ENCODE measurements at regions not wholly inside any gene's neighbourhood (a gene's known extent, or its start where the extent isn't known, plus 50 kb on each side); places are given as distances from the start of the nearest gene placed in this dataset.

GRCh38 chr6:43880236-43881137 is 110.5 kb downstream of the VEGFA start:
- Histone ChIP-seq H3K4me1 (ENCODE audit: insufficient read depth, low read length) (peaks cover 5% of the 10 kb centered on the region; the same call in 1 of the 2 replicates), H3K9ac (ENCODE audit: low read depth, low read length) (no peak overlapping the region), H3K36me3 (ENCODE audit: insufficient read depth, low read length) (no peaks in the 10 kb centered on the region), H3K9me3 (ENCODE audit: control insufficient read depth, insufficient read depth, low read length) (no peaks in the 10 kb centered on the region)

GRCh38 chr6:43879722-43880121 is 109.7 kb downstream of the VEGFA start:
- Histone ChIP-seq H3K4me1 (ENCODE audit: insufficient read depth, low read length) (peaks cover 5% of the 10 kb centered on the region; the same call in 1 of the 2 replicates), H3K9me3 (ENCODE audit: control insufficient read depth, insufficient read depth, low read length) (no peaks in the 10 kb centered on the region), H3K9ac (ENCODE audit: low read depth, low read length) (no peak overlapping the region), H3K36me3 (ENCODE audit: insufficient read depth, low read length) (no peaks in the 10 kb centered on the region)

GRCh38 chr6:43878823-43879495 is 108.9 kb downstream of the VEGFA start:
- H3K4me1 ChIP-seq (ENCODE audit: insufficient read depth, low read length), result peaks cover 2% of the 10 kb centered on the region; the same call in 1 of the 2 replicates
- no peaks in the 10 kb centered on the region for H3K36me3 ChIP-seq (ENCODE audit: insufficient read depth, low read length)
- no peaks in the 10 kb centered on the region for H3K9me3 ChIP-seq (ENCODE audit: control insufficient read depth, insufficient read depth, low read length)
- no peak overlapping the region for H3K9ac ChIP-seq (ENCODE audit: low read depth, low read length)

- Histone ChIP-seq H3K9me3 (ENCODE audit: control insufficient read depth, insufficient read depth, low read length) (no peaks in the 10 kb centered on the region), H3K4me1 (ENCODE audit: insufficient read depth, low read length) (no peaks in the 10 kb centered on the region; the same call in 1 of the 2 replicates), H3K36me3 (ENCODE audit: insufficient read depth, low read length) (no peaks in the 10 kb centered on the region), H3K9ac (ENCODE audit: low read depth, low read length) (no peak overlapping the region)
These were observed 108.2 kb downstream of the VEGFA start for GRCh38 chr6:43878127-43878634.

- Histone ChIP-seq H3K4me1 (ENCODE audit: insufficient read depth, low read length) (no peaks in the 10 kb centered on the region; the same call in 1 of the 2 replicates), H3K9ac (ENCODE audit: low read depth, low read length) (no peak overlapping the region), H3K9me3 (ENCODE audit: control insufficient read depth, insufficient read depth, low read length) (no peaks in the 10 kb centered on the region), H3K36me3 (ENCODE audit: insufficient read depth, low read length) (no peaks in the 10 kb centered on the region)
These were observed 107.6 kb downstream of the VEGFA start for GRCh38 chr6:43877463-43878126.

GRCh38 chr6:43877036-43877435 is 107.0 kb downstream of the VEGFA start:
- no peaks in the 10 kb centered on the region for H3K9me3 ChIP-seq (ENCODE audit: control insufficient read depth, insufficient read depth, low read length)
- H3K9ac ChIP-seq (ENCODE audit: low read depth, low read length), result no peak overlapping the region
- no peaks in the 10 kb centered on the region; the same call in 1 of the 2 replicates for H3K4me1 ChIP-seq (ENCODE audit: insufficient read depth, low read length)
- H3K36me3 ChIP-seq (ENCODE audit: insufficient read depth, low read length), result no peaks in the 10 kb centered on the region

GRCh38 chr6:43876602-43877001 is 106.6 kb downstream of the VEGFA start:
- no peaks in the 10 kb centered on the region for H3K36me3 ChIP-seq (ENCODE audit: insufficient read depth, low read length)
- no peak overlapping the region for H3K9ac ChIP-seq (ENCODE audit: low read depth, low read length)
- no peaks in the 10 kb centered on the region for H3K9me3 ChIP-seq (ENCODE audit: control insufficient read depth, insufficient read depth, low read length)
- no peaks in the 10 kb centered on the region; the same call in 1 of the 2 replicates for H3K4me1 ChIP-seq (ENCODE audit: insufficient read depth, low read length)

GRCh38 chr6:43875849-43876572 is 106.0 kb downstream of the VEGFA start:
- Histone ChIP-seq H3K36me3 (ENCODE audit: insufficient read depth, low read length) (no peaks in the 10 kb centered on the region), H3K9me3 (ENCODE audit: control insufficient read depth, insufficient read depth, low read length) (no peaks in the 10 kb centered on the region), H3K4me1 (ENCODE audit: insufficient read depth, low read length) (no peaks in the 10 kb centered on the region; the same call in 1 of the 2 replicates), H3K9ac (ENCODE audit: low read depth, low read length) (no peak overlapping the region)

GRCh38 chr6:43874814-43875590 is 105.0 kb downstream of the VEGFA start:
- Histone ChIP-seq H3K9me3 (ENCODE audit: control insufficient read depth, insufficient read depth, low read length) (no peaks in the 10 kb centered on the region), H3K4me1 (ENCODE audit: insufficient read depth, low read length) (peaks cover 3% of the 10 kb centered on the region), H3K36me3 (ENCODE audit: insufficient read depth, low read length) (no peaks in the 10 kb centered on the region), H3K9ac (ENCODE audit: low read depth, low read length) (no peak overlapping the region)

- no peaks in the 10 kb centered on the region for H3K9me3 ChIP-seq (ENCODE audit: control insufficient read depth, insufficient read depth, low read length)
- peaks cover 9% of the 10 kb centered on the region for H3K4me1 ChIP-seq (ENCODE audit: insufficient read depth, low read length)
- no peak overlapping the region for H3K9ac ChIP-seq (ENCODE audit: low read depth, low read length)
- H3K36me3 ChIP-seq (ENCODE audit: insufficient read depth, low read length), result no peaks in the 10 kb centered on the region
These were observed 104.0 kb downstream of the VEGFA start for GRCh38 chr6:43873806-43874714.

- Histone ChIP-seq H3K9ac (ENCODE audit: low read depth, low read length) (no peak overlapping the region), H3K9me3 (ENCODE audit: control insufficient read depth, insufficient read depth, low read length) (no peaks in the 10 kb centered on the region), H3K36me3 (ENCODE audit: insufficient read depth, low read length) (no peaks in the 10 kb centered on the region), H3K4me1 (ENCODE audit: insufficient read depth, low read length) (peaks cover 9% of the 10 kb centered on the region)
These were observed 101.9 kb downstream of the VEGFA start for GRCh38 chr6:43871933-43872332.

GRCh38 chr6:43871284-43871683 is 101.3 kb downstream of the VEGFA start:
- Histone ChIP-seq H3K9me3 (ENCODE audit: control insufficient read depth, insufficient read depth, low read length) (no peaks in the 10 kb centered on the region), H3K36me3 (ENCODE audit: insufficient read depth, low read length) (no peaks in the 10 kb centered on the region), H3K4me1 (ENCODE audit: insufficient read depth, low read length) (peaks cover 9% of the 10 kb centered on the region), H3K9ac (ENCODE audit: low read depth, low read length) (no peak overlapping the region)
